LNCaP clone FGC (cell line): ENCODE measurements at regions not wholly inside any gene's neighbourhood (a gene's known extent, or its start where the extent isn't known, plus 50 kb on each side); places are given as distances from the start of the nearest gene placed in this dataset.

Source experiments
- DNase-seq: peaks from one replicate; pipeline ENCODE4 v3.0.0-alpha.2; 2011; ENCODE audit warnings: low read depth
- H3K4me3 ChIP-seq: 2 replicates; pipeline ENCODE4 v1.5.1; 2011; ENCODE audit warnings: mild to moderate bottlenecking, low read depth, low read length, control low read depth
- CTCF ChIP-seq: IDR thresholded peaks from 2 replicates; pipeline ENCODE4 v1.5.1; 2012; ENCODE audit warnings: mild to moderate bottlenecking; ENCODE audit not compliant: control insufficient read depth, insufficient read depth; ENCODE audit errors: extremely low read depth

- no peak for DNase-seq
- no peak overlapping the region for H3K4me3 ChIP-seq
- TF ChIP-seq CTCF: no peak
Observed at GRCh38 chr5:82663225-82663624, 385.1 kb upstream of the RPS23 start.

- no peak for TF ChIP-seq CTCF
- DNase-seq: no peak
- H3K4me3 ChIP-seq: no peak overlapping the region
Observed at GRCh38 chr5:82662340-82662739, 384.2 kb upstream of the RPS23 start.

GRCh38 chr5:82661933-82662332 is 383.8 kb upstream of the RPS23 start:
- DNase-seq: no peak
- H3K4me3 ChIP-seq: no peak overlapping the region
- TF ChIP-seq CTCF: no peak

- no peak overlapping the region for H3K4me3 ChIP-seq
- no peak for TF ChIP-seq CTCF
- no peak for DNase-seq
Observed at GRCh38 chr5:82661462-82661861, 383.3 kb upstream of the RPS23 start.

- H3K4me3 ChIP-seq: no peak overlapping the region
- DNase-seq: no peak
- TF ChIP-seq CTCF: no peak
Observed at GRCh38 chr5:82659115-82659514, 381.0 kb upstream of the RPS23 start.

GRCh38 chr5:82657033-82657699 is 379.0 kb upstream of the RPS23 start:
- no peak overlapping the region for H3K4me3 ChIP-seq
- TF ChIP-seq CTCF: no peak
- no peak for DNase-seq

GRCh38 chr5:82656341-82656761 is 378.2 kb upstream of the RPS23 start:
- no peak for TF ChIP-seq CTCF

More at GRCh38 chr5:82656341-82656761, 378.2 kb upstream of the RPS23 start:
- DNase-seq: no peak
- H3K4me3 ChIP-seq: no peak overlapping the region
